H9 (cell line): ENCODE measurements at regions not wholly inside any gene's neighbourhood (a gene's known extent, or its start where the extent isn't known, plus 50 kb on each side); places are given as distances from the start of the nearest gene placed in this dataset.
"Not testable (repeated sequence)": the region's sequence is repeated elsewhere in the genome, so short reads cannot be mapped to it uniquely, and the experiment has no call there.

ENCODE experiments used
- DNase-seq: peaks from one replicate; pipeline ENCODE4 v3.0.0-alpha.2; 2017
- H2AFZ ChIP-seq: one replicate; pipeline ENCODE4 v1.6.1; 2013; ENCODE audit warnings: mild to moderate bottlenecking, low read length, control low read depth, moderate library complexity
- H2AK5ac ChIP-seq: 2 replicates; pipeline ENCODE4 v1.6.1; 2013; ENCODE audit warnings: low read length, control low read depth, mixed read lengths; ENCODE audit not compliant: insufficient read length
- H2BK120ac ChIP-seq: one replicate; pipeline ENCODE4 v1.6.1; 2013; ENCODE audit warnings: low read depth, mild to moderate bottlenecking, low read length, control low read depth, inconsistent platforms; ENCODE audit not compliant: poor library complexity, severe bottlenecking
- H2BK12ac ChIP-seq: 2 replicates; pipeline ENCODE4 v1.6.1; 2013; ENCODE audit warnings: low read length, control low read depth, mixed read lengths, low read depth; ENCODE audit not compliant: insufficient read length
- H2BK15ac ChIP-seq: 2 replicates; pipeline ENCODE4 v1.6.1; 2013; ENCODE audit warnings: low read depth, low read length, control low read depth
- H2BK20ac ChIP-seq: one replicate; pipeline ENCODE4 v1.6.1; 2013; ENCODE audit warnings: low read depth, mild to moderate bottlenecking, low read length, control low read depth, inconsistent platforms; ENCODE audit not compliant: poor library complexity, severe bottlenecking
- H2BK5ac ChIP-seq: 2 replicates; pipeline ENCODE4 v1.6.1; 2013; ENCODE audit warnings: low read length, control low read depth, mixed read lengths; ENCODE audit not compliant: insufficient read length
- H3K14ac ChIP-seq: 2 replicates; pipeline ENCODE4 v1.6.1; 2013; ENCODE audit warnings: low read length, control low read depth; ENCODE audit not compliant: insufficient read depth
- H3K18ac ChIP-seq: 2 replicates; pipeline ENCODE4 v1.6.1; 2013; ENCODE audit warnings: low read depth, mild to moderate bottlenecking, mixed read lengths, low read length, control low read depth; ENCODE audit not compliant: insufficient read length
- H3K23ac ChIP-seq: 2 replicates; pipeline ENCODE4 v1.6.1; 2013; ENCODE audit warnings: low read length, control low read depth, mixed read lengths, low read depth; ENCODE audit not compliant: insufficient read length
- H3K23me2 ChIP-seq: 2 replicates; pipeline ENCODE4 v1.6.1; 2013; ENCODE audit warnings: low read depth, mild to moderate bottlenecking, mixed read lengths, low read length, control low read depth; ENCODE audit not compliant: insufficient read length, poor library complexity, severe bottlenecking
- H3K27ac ChIP-seq: 2 replicates; pipeline ENCODE4 v1.5.1; 2013; ENCODE audit warnings: low read length, control low read depth, mixed read lengths, low read depth; ENCODE audit not compliant: insufficient read length
- H3K27me3 ChIP-seq: 2 replicates; pipeline ENCODE4 v1.6.1; 2013; ENCODE audit warnings: low read length, control low read depth, inconsistent platforms; ENCODE audit not compliant: insufficient read depth
- H3K4ac ChIP-seq: 2 replicates; pipeline ENCODE4 v1.6.1; 2013; ENCODE audit warnings: low read depth, mild to moderate bottlenecking, control low read depth, inconsistent platforms, low read length, moderate library complexity
- H3K4me1 ChIP-seq: 2 replicates; pipeline ENCODE4 v1.6.1; 2013; ENCODE audit warnings: low read length, control low read depth, inconsistent platforms; ENCODE audit not compliant: insufficient read depth
- H3K4me2 ChIP-seq: 2 replicates; pipeline ENCODE4 v1.6.1; 2013; ENCODE audit warnings: low read length, control low read depth, mixed read lengths; ENCODE audit not compliant: insufficient read length, insufficient read depth
- H3K56ac ChIP-seq: 2 replicates; pipeline ENCODE4 v1.6.1; 2013; ENCODE audit warnings: low read depth, mild to moderate bottlenecking, mixed read lengths, low read length, control low read depth; ENCODE audit not compliant: insufficient read length
- H3K79me1 ChIP-seq: 2 replicates; pipeline ENCODE4 v1.6.1; 2013; ENCODE audit warnings: low read depth, mild to moderate bottlenecking, moderate library complexity, low read length, control low read depth, inconsistent platforms; ENCODE audit not compliant: insufficient read depth, poor library complexity, severe bottlenecking
- H3K79me2 ChIP-seq: 2 replicates; pipeline ENCODE4 v1.6.1; 2013; ENCODE audit warnings: low read length, control low read depth, inconsistent platforms; ENCODE audit not compliant: insufficient read depth
- H3K9ac ChIP-seq: 2 replicates; pipeline ENCODE4 v1.6.1; 2013; ENCODE audit warnings: low read length, control low read depth, mixed read lengths; ENCODE audit not compliant: insufficient read length; ENCODE audit errors: extremely low read depth
- H3K9me3 ChIP-seq: one replicate; pipeline ENCODE4 v1.6.1; 2013; ENCODE audit warnings: low read depth, low read length, inconsistent platforms; ENCODE audit not compliant: control insufficient read depth
- H3T11ph ChIP-seq: one replicate; pipeline ENCODE4 v1.6.1; 2013; ENCODE audit warnings: mild to moderate bottlenecking, low read length, control low read depth, inconsistent platforms
- H4K20me1 ChIP-seq: one replicate; pipeline ENCODE4 v1.6.1; 2013; ENCODE audit not compliant: control insufficient read depth, insufficient read length, insufficient read depth
- H4K5ac ChIP-seq: 2 replicates; pipeline ENCODE4 v1.6.1; 2013; ENCODE audit warnings: low read depth, mild to moderate bottlenecking, mixed read lengths, low read length, control low read depth; ENCODE audit not compliant: insufficient read length
- H4K8ac ChIP-seq: replicated peaks from 2 replicates; pipeline ENCODE4 v1.6.1; 2013; ENCODE audit warnings: low read length, control low read depth, mixed read lengths, low read depth; ENCODE audit not compliant: insufficient read length
- H4K91ac ChIP-seq: 2 replicates; pipeline ENCODE4 v1.6.1; 2013; ENCODE audit warnings: low read depth, mild to moderate bottlenecking, moderate library complexity, mixed read lengths, low read length, control low read depth; ENCODE audit not compliant: insufficient read length
- H3K27ac Mint-ChIP-seq, 3 experiments: 2 replicates in 2 of 3; 3 replicates in 1 of 3; pipeline ENCODE4 v1.8.0; 2020 to 2021; ENCODE audit warnings: mixed read lengths in 3 of 3, mild to moderate bottlenecking in 1 of 3, moderate library complexity in 1 of 3
- H3K27me3 Mint-ChIP-seq: 2 replicates; pipeline ENCODE4 v1.8.0; 2021; ENCODE audit warnings: low read depth, mild to moderate bottlenecking, moderate library complexity, mixed read lengths
- H3K36me3 Mint-ChIP-seq, 3 experiments: 2 replicates in 2 of 3; 3 replicates in 1 of 3; pipeline ENCODE4 v1.8.0; 2020 to 2021; ENCODE audit warnings: low read depth in 3 of 3, mixed read lengths in 3 of 3; ENCODE audit not compliant: insufficient read depth in 1 of 3
- H3K4me1 Mint-ChIP-seq, 2 experiments: 2 replicates each; pipeline ENCODE4 v1.8.0; 2020; ENCODE audit warnings: mixed read lengths in 2 of 2
- H3K4me3 Mint-ChIP-seq, 2 experiments: 2 replicates in 1 of 2; 3 replicates in 1 of 2; pipeline ENCODE4 v1.8.0; 2020 to 2021; ENCODE audit warnings: mild to moderate bottlenecking in 2 of 2, mixed read lengths in 2 of 2, moderate library complexity in 1 of 2
- H3K9me3 Mint-ChIP-seq, 2 experiments: 2 replicates in 1 of 2; 3 replicates in 1 of 2; pipeline ENCODE4 v1.8.0; 2020; ENCODE audit warnings: mild to moderate bottlenecking in 2 of 2, mixed read lengths in 2 of 2, moderate library complexity in 1 of 2
- CTCF ChIP-seq: fragments of 200-600 bp; sonication (generic); conservative IDR thresholded peaks from 3 replicates; pipeline ENCODE4 v1.8.0; 2021; ENCODE audit warnings: antibody characterized with exemption, mild to moderate bottlenecking
- WGBS: extraction: QIAGEN DNeasy Blood & Tissue Kit; methylation state at CpG from one replicate; pipeline ENCODE4 v1.1.7; 2013; ENCODE audit warnings: missing lambda C conversion rate, low lambda C conversion rate, mixed read lengths; ENCODE audit not compliant: insufficient read length; ENCODE audit errors: extremely low coverage; 5-methylcytosine and 5-hydroxymethylcytosine counted together

- Histone ChIP-seq H3K23ac (no peak overlapping the region), H3K9ac (no peak overlapping the region), H3K79me1 (no peaks in the 10 kb centered on the region), H3K4ac (no peak overlapping the region), H3T11ph (no peak overlapping the region), H3K27me3 (no peaks in the 10 kb centered on the region), H3K18ac (no peak overlapping the region), H2BK120ac (no peak overlapping the region), H3K4me1 (no peaks in the 10 kb centered on the region), H2BK5ac (no peak overlapping the region), H4K5ac (no peak overlapping the region), H4K91ac (no peak overlapping the region), H4K8ac (no peak overlapping the region), H2AK5ac (no peak overlapping the region), H3K23me2 (no peaks in the 10 kb centered on the region), H3K56ac (no peak overlapping the region), H3K4me2 (no peak overlapping the region), H3K27ac (no peak overlapping the region), H2BK12ac (no peak overlapping the region), H3K79me2 (no peaks in the 10 kb centered on the region), H2BK15ac (no peak overlapping the region), H3K14ac (no peak overlapping the region), H3K9me3 (no peaks in the 10 kb centered on the region), H2AFZ (no peak overlapping the region), H2BK20ac (no peak overlapping the region), H4K20me1 (no peaks in the 10 kb centered on the region)
- Mint-ChIP-seq H3K27me3 (peaks cover 6% of the 10 kb centered on the region; the same call in 1 of the 2 replicates), H3K4me1 (peaks cover 11 to 13% of the 10 kb centered on the region in 2 experiments), H3K36me3 (peaks cover 0 to 7% (median 1%) of the 10 kb centered on the region in 3 experiments; a peak in 3 of 7 replicates), H3K27ac (no peak overlapping the region; a peak in 1 of 7 replicates), H3K9me3 (peaks cover 6 to 10% of the 10 kb centered on the region in 2 experiments), H3K4me3 (no peak overlapping the region)
- no peak for TF ChIP-seq CTCF
- peak; percentile 5 for DNase-seq
- WGBS = no CpG with 5 or more reads among the region's 4 CpGs
Measured at GRCh38 chr1:228953207-228953606, 217.9 kb downstream of the RHOU start.

GRCh38 chr1:228953808-228954207 is 218.5 kb downstream of the RHOU start:
- peaks cover 14 to 15% of the 10 kb centered on the region in 2 experiments for H3K4me1 Mint-ChIP-seq

More at GRCh38 chr1:228953808-228954207, 218.5 kb downstream of the RHOU start:
- H3K9me3 ChIP-seq, H3K23me2 ChIP-seq, H3K27ac ChIP-seq, H3K4ac ChIP-seq, H2BK5ac ChIP-seq, H3K23ac ChIP-seq, H3K79me2 ChIP-seq, H3K27me3 Mint-ChIP-seq, H3K27ac Mint-ChIP-seq, H3K14ac ChIP-seq, H3K4me1 ChIP-seq, H3K9ac ChIP-seq, H3K18ac ChIP-seq, H4K5ac ChIP-seq, H3K79me1 ChIP-seq, H4K20me1 ChIP-seq, H3K27me3 ChIP-seq, H2BK20ac ChIP-seq, H3K4me2 ChIP-seq, H3K36me3 Mint-ChIP-seq, H3K4me3 Mint-ChIP-seq, H2BK12ac ChIP-seq, H3K56ac ChIP-seq, H2AFZ ChIP-seq, H4K91ac ChIP-seq, H3T11ph ChIP-seq, H4K8ac ChIP-seq, H2BK120ac ChIP-seq, H2BK15ac ChIP-seq, H2AK5ac ChIP-seq: not testable (repeated sequence)
- peak; percentile 13 for DNase-seq
- WGBS = no CpG with 5 or more reads among the region's 11 CpGs
- peaks cover 6 to 10% of the 10 kb centered on the region in 2 experiments for H3K9me3 Mint-ChIP-seq
